ENCODE measurements at regions not wholly inside any gene's neighbourhood (a gene's known extent, or its start where the extent isn't known, plus 50 kb on each side); places are given as distances from the start of the nearest gene placed in this dataset.
"Not testable (repeated sequence)": the region's sequence is repeated elsewhere in the genome, so short reads cannot be mapped to it uniquely, and the experiment has no call there.

DNA sequence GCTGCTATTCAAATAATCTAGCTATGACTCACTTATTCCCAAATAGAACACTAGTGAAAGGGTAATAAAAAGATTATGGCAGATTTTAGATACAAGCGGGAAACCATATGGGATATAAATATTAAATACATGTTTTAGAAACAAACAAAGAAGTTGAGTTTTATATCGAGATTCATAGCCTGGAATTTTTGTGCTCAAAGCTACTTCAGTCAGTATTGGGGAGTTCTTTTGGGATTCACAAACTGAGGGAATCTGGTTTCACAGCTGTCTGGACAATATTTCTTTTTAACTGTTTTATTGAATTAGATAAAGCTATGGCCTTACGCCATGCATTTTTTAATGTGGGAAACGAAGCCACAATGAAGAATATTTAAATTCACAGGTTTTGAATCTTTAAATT lies 257.1 kb upstream of the PCDH20 start:
- no peak for DNase-seq (ENCODE audit: extremely low read depth in 1 of 11, low read depth in 9 of 11, low spot score in 4 of 11)

DNA sequence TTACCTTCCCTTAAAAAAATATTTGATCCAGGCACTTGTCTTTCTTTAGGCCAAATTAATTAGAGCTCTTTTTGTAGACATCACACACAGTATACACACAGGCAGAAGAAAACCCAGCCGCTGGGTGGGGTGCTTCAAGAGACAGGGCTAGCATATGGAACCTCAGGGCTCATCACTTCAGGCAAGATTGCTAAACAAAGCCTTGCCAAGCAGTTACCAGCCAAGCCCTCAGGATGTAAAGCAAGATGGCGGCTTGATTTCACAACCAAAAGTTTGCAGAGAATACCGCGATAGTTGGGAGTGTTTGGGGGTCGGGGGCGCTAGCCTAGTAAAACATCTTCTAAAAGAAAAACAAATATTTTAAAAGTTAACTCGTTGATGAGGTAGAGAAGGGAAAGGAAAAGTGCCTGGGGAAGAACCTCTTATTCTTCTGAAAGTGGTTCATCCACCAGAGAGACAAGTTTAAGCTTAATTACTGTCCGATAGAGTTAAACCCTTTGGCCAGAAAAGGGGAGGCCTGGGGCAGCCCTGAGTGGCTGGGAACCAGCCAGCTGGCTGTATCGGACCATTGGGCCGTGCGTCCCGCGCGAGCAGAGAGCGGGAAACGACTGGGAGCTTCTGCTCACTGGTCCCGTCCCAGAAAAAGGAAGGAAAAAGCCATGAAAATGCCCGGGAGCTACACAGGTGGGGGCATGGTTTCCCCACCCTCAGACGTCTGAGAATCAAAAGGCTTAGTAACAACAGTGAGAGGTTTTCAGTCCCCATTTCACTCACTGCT lies 254.9 kb upstream of the PCDH20 start:
- no peak for DNase-seq (ENCODE audit: extremely low read depth in 1 of 11, low read depth in 9 of 11, low spot score in 4 of 11)

DNA sequence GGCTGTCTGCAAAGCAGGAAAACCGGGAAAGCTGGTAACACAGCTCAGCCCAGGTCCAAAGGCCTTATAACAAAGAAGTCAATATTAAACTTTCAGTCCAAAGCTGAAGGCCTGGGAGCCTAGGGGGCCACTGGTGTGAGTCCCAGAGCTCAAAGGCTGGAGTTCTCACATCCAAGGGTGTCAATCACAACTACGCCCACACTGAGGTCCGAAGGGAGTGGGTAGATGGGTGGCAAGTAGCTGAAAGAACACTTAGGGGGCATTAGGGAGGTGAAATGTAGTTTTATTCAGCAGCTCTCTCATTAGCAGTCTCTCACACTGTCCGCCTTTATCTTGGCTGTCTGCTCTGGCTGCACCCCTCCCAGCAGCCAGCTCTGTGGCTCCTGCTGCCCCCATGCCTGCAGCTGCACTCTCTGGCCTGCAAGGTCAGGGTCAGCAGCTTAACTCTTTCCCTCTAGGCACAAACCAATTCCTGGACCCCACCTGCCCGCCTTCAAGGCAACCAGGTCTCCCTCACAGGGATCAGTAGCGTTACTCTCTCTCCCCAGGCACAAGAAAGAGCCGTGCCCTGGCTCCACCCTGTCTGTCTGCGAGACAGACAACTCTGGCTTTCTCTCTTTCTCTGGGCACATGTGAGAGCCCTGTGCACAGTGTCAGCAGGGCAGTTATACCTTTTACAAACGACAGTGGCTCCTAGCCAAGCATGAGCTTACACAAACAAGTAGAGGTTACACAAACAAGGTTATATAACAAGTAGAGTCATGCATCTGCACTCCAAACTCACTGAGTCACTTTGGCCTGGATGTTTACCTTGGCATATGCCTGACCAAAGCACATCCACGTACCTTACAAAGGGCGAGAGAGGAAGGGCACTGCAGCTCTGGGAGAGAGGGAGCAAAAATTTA lies 249.4 kb upstream of the PCDH20 start:
- no peak for DNase-seq (ENCODE audit: extremely low read depth in 1 of 11, low read depth in 9 of 11, low spot score in 4 of 11)

DNA sequence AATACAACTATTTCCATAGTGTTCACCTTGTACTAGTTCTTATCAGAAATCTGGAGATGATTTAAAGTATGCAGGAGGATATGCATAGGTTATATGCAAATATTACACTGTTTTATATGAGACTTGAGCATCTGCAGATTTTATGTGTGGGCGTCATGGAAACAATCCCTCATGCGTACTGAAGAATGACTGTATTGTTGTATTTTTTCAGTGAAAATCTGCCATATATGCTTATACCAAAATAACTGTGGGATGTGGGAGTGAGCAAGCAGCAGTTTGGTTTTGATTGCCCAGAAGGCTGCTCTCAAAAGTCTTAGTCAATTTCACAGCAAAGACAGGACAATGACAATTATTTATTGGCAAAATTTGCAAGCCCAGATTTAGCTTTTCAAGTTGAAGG lies 238.8 kb upstream of the PCDH20 start:
- DNase-seq (ENCODE audit: extremely low read depth in 1 of 11, low read depth in 9 of 11, low spot score in 4 of 11): no peak

DNA sequence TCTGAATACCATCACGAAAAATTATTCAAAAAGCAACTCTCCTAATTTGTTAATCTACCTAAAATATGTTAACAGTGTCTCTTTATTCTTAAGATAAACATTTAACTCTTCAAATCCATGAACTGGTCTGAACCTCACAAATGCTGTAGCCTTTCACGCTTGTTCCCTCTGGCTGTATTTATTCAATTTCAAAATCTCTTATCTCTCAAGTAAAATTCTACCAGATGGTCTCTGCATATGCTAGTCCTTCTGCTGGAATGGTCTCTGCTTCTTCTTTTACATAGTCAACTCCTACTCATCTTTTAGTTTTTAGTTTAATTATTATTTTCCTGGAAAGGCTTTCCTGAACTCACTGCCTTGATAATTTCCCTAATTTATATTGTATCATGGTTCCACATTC lies 232.9 kb upstream of the PCDH20 start:
- no peak for DNase-seq (ENCODE audit: extremely low read depth in 1 of 11, low read depth in 9 of 11, low spot score in 4 of 11)

DNA sequence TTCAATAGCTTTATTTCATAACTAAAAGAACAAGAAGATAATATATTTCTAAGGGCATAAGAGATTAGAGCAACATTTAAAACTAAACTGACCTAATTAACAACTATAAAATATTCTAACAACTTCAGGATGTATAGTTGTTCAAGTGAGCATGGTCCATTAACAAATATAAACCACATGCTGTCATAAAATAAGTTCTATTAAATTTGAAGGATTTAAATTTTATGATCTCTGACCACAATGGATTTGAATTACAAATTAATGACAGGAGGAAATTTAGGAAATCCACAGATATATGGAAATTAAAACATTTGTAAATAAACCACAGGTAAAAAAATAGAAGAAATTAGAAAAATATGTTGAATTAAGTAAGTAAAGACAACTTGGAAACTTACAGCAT lies 196.5 kb upstream of the PCDH20 start:
- DNase-seq (ENCODE audit: extremely low read depth in 1 of 11, low read depth in 9 of 11, low spot score in 4 of 11): no peak

DNA sequence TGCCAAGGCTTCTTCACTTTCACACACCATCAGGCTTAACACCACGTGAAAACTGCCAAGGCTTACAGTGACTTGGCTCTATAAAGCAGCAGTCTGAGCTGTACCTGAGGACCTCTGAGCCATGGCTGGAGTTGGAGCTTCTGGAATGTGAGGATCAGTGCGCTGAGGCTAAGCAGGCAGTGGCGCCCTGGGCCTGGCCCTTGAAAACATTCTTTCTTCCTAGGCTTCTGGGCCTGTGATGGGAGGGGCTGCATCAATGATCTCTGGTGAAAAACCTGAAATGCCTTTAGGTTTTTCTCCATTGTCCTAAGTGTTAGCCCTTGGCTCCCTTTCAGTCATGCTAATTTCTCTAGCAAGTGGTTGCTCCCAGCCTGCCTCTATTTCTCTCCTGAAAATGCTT lies 192.5 kb upstream of the PCDH20 start:
- DNase-seq (ENCODE audit: extremely low read depth in 1 of 11, low read depth in 9 of 11, low spot score in 4 of 11): no peak

DNA sequence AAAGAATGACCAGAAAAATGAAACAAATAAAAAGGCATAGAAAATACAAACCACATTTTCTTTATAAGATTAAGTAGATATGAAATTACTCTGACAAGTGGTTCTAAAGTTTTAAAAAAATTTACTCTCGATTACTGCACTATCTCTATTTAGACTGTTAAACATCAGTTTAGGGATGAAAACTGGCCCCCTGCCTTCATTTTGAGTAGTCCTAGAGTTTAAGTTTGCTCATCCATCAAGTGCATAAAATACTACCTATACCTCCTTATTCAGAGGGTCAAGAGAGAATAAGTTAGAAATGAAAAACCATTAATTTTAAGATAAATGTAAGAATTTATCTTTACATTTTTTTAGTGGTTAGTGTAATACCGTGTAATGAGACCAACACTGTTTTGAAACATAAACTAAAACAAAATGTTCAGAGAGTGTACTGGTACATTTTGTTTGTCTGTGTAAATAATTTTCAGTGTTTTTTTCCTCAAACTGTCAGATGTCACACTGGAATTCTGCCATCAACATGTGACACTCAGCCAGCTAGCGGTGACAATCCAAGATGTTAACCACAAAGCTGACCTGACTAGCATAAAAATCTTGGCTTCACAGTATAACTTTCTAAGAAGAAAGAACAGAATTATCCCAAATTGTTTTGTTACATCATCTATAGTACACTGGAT lies 184.8 kb upstream of the PCDH20 start:
- DNase-seq (ENCODE audit: extremely low read depth in 1 of 11, low read depth in 9 of 11, low spot score in 4 of 11): no peak

DNA sequence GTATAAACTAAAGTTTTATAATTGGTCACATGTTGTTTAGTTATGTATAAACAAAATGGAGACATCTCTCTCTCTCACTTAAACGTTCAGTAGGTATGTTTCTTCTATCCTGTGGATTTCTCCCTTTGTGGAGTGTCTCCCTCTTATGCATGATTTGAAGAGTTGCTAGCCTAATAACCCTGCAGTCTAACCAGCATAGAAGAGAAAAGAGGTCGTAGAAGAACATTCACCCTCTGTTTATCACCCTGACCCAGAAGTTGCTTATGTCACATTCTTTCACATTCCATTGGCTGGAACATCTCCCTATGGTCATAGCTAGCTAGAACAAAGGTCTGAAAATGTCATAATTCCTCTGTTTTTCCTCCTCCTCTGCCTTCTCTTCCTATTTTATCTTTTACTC lies 176.8 kb upstream of the PCDH20 start:
- DNase-seq (ENCODE audit: extremely low read depth in 1 of 11, low read depth in 9 of 11, low spot score in 4 of 11): no peak

DNA sequence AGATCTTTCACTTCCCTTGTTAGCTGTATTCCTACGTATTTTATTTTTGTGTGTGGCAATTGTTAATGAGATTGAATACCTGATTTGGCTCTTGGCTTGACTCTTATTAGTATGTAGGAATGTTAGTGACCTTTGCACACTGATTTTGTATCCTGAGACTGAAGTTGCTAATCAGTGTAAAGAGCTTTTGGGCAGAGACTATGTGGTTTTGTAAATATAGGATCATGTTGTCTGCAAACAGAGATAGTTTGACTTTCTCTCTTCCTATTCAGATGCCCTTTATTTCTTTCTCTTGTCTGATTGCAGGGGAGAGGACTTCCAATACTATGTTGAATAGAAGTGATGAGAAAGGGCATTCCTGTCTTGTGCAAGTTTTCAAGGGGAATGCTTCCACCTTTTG lies 160.3 kb upstream of the PCDH20 start:
- no peak for DNase-seq (ENCODE audit: extremely low read depth in 1 of 11, low read depth in 9 of 11, low spot score in 4 of 11)

DNA sequence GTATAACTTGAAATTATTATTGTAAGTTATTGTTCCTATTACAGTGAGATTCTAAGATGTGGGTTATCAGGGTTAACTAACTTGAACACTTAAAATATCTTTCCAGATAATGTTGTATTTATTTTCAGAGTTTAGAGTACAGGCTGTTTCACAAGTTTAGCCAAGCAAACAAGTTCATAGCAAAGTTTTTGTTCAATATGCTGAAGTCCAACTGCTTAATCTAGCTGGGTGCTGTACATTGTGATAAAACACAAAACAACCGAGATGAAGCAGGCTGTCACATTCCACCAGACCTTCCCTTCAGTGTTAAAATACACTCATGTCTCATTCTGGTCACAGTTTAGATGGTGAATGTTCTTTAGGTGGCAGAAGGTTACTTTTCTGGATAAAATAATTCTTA lies 148.0 kb upstream of the PCDH20 start:
- DNase-seq (ENCODE audit: extremely low read depth in 1 of 11, low read depth in 9 of 11, low spot score in 4 of 11): no peak

DNA sequence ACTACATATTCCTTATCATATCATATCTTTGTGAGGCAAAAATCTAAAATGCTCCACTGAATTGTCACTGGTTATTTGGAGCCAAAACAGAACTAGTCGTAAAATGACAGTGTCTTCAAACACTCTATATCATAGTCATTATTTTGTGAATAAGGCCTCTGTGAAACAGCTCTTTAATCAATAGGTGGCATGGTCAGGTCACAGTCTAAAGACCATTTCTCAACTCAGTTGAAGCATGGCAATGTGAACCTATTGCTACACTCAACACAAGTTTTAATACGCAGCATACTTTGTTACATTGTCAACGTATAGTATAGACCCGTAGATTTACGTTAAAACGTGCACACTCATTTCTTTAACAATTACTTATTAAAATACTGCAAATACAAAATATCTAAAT lies 131.3 kb upstream of the PCDH20 start:
- no peak for DNase-seq (ENCODE audit: extremely low read depth in 1 of 11, low read depth in 9 of 11, low spot score in 4 of 11)

DNA sequence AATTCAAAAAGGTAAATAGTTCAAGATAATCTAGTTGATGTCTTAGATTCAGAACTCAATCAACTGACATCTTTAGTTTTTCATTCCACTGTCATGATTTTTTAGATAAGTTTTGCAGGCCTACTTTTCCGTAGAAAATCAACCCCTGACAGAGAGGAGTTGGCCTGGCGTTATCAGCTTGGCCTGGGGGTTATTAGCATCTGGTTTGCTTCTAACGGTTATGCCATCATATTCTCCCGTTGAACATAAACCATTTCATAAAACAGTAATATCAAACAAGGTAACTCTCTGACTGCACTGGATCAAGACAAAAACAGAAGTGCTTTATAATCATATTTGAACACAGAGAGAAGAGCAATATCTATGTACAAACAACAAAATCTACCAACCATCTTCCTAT lies 130.8 kb upstream of the PCDH20 start:
- DNase-seq (ENCODE audit: extremely low read depth in 1 of 11, low read depth in 9 of 11, low spot score in 4 of 11): no peak

DNA sequence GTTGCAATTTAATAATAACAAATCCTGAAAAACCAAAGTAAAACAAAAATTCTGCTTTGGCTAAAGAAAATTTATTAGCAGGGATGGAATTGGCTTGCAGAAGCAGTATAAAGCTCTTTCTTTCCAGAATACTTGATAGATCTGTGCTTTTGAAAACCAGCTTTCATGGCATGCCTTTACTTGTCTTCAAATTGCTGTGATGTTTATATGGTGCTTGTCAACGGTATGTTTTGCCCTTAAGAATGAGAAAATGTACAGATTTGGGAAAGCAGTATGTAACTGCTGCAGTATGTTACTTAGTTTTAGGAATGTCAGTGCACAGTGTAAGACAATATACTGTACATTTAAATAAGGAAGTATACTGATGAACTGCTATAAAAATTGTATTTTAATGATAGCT lies 120.8 kb upstream of the PCDH20 start:
- DNase-seq (ENCODE audit: extremely low read depth in 1 of 11, low read depth in 9 of 11, low spot score in 4 of 11): no peak

DNA sequence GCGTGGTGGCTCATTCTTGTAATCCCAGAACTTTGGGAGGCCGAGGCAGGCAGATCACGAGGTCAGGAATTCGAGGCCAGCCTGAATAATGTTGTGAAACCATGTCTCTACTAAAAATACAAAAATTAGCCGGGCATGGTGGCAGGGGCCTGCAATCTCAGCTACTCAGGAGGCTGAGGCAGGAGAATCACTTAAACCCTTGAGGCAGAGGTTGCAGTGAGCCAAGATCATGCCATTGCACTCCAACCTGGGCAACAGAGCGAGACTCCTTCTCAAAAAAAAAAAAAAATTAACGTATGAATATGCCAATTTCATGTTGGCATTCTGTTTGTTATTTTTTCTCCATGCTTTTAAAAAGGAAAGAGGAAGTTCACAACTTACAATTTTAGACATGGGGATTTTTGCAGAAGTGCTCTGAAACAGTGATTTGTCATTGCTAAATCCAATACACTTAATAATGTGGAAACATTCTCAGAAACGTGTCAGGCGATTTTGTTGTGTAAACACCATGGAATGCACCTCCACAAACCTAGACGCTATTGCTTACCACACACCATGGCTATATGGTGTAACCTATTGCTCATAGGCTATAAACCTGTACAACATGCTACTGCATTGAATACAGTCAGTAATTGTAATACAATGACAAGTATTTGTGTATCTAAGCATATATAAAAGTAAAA lies 115.9 kb upstream of the PCDH20 start:
- no peak for DNase-seq (ENCODE audit: extremely low read depth in 1 of 11, low read depth in 9 of 11, low spot score in 4 of 11)

DNA sequence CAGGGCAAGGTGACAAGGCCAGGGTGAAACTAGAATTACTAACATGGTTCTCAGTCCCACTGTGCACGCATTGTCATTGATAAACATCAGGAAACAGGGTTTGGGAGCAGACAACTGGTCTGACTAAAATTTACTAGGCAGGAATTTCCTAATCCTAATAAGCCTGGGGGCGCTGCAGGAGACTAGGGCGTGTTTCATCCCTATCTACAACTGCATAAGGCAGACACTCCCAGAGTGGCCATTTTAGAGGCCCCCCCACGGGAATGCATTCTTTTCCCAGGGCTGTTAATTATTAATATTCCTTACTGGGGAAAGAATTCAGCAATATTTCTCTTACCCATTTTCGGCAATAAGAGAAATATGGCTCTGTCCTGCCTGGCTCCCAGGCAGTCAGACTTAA lies 103.6 kb upstream of the PCDH20 start:
- DNase-seq (ENCODE audit: extremely low read depth in 1 of 11, low read depth in 9 of 11, low spot score in 4 of 11): not testable (repeated sequence)

DNA sequence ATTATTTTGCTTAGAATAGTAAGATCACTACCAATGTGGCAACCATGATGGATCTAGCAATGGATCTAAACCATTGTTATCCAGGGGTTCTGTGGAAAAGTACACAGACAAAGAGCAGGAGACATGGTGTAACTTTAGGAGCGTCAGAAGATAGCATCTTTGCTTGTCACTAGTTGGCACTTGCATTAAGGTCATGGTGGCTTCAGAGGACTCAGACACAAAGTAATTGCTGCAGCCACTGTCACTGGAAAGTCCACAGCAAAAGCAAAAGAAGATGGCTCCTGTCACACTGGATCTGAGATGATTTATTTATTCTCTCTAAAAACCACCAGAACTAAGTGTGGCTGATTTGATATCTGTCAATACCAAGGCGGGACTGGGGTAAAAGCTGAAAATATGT lies 93.3 kb upstream of the PCDH20 start:
- DNase-seq (ENCODE audit: extremely low read depth in 1 of 11, low read depth in 9 of 11, low spot score in 4 of 11): no peak

DNA sequence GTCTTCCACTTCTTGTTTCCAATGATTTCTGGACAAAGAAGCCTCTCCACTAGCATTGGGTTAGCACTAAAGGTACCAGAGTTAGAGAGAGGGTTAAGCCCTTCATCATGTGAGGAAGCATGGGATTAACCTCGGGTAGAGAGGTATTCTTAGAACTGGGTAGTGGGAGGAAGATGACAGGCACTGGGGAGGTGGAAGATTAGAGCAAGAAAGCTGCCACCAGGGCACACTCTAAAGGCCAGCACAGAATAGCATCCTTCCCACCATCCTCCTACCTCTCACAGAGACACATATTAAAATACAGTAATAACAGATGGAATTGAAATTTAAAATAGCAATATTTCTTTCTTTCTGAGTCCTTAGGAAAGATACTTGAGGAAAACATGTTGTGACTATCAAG lies 84.5 kb upstream of the PCDH20 start:
- DNase-seq (ENCODE audit: extremely low read depth in 1 of 11, low read depth in 9 of 11, low spot score in 4 of 11): no peak

DNA sequence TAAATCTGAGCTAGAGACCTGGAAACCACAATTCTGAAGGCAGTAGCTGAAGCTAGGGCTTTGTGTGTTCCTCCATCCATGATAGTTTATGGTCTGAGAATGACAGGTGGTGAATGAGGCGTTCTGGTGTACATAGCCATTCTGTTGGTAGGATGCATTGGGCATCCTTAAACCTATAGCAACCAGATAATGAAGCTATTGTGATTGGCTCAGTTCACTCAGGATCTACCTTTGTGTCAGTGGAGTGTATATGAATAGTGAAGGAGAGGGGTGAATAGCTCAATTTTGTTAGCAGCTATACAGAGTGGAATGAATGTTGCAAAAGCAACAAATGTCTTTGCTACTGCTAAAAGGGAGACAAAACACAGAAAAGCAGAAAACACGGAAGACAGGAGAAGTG lies 80.0 kb upstream of the PCDH20 start:
- no peak for DNase-seq (ENCODE audit: extremely low read depth in 1 of 11, low read depth in 9 of 11, low spot score in 4 of 11)

DNA sequence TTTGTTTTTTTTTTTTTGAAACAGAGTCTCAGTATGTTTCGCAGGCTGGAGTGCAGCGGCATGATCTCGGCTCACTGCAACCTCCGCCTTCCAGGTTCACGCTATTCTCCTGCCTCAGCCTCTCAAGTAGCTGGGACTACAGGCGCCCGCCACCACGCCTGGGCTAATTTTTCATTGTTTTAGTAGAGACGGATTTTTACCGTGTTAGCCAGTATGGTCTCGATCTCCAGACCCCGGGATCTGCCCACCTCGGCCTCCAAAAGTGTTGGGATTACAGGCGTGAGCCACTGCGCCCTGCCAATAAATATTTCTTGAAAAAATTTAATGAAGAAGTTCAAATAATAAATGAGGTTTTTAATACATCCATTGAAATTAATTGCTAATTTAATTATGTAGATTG lies 77.9 kb upstream of the PCDH20 start:
- not testable (repeated sequence) for DNase-seq (ENCODE audit: extremely low read depth in 1 of 11, low read depth in 9 of 11, low spot score in 4 of 11)

Measured in renal cortex interstitium (tissue), 11 donors.